Endothelial cell of umbilical vein (primary cell): ENCODE measurements at regions not wholly inside any gene's neighbourhood (a gene's known extent, or its start where the extent isn't known, plus 50 kb on each side); places are given as distances from the start of the nearest gene placed in this dataset.

Source experiments
- POLR2A ChIP-seq: IDR thresholded peaks from 2 replicates; pipeline ENCODE4 v1.6.1; 2012; ENCODE audit warnings: low read depth, mild to moderate bottlenecking, control low read depth, low read length
- POLR2AphosphoS5 ChIP-seq: IDR thresholded peaks from 2 replicates; pipeline ENCODE4 v1.6.1; 2012; ENCODE audit warnings: low read depth, mild to moderate bottlenecking, control low read depth, low read length, moderate library complexity; ENCODE audit not compliant: insufficient read depth
- TF ChIP-seq, protein P1 (sequence below), 2 donors: IDR thresholded peaks; 1 replicate in 1 of 2; 2 replicates in 1 of 2; pipeline ENCODE4 v1.5.1; 2011; ENCODE audit warnings: low read length in 2 of 2, mild to moderate bottlenecking in 2 of 2, moderate library complexity in 2 of 2, control low read depth in 1 of 2, inconsistent platforms in 1 of 2, low read depth in 1 of 2; ENCODE audit not compliant: insufficient read depth in 1 of 2; ENCODE audit errors: extremely low read depth in 1 of 2

DNA sequence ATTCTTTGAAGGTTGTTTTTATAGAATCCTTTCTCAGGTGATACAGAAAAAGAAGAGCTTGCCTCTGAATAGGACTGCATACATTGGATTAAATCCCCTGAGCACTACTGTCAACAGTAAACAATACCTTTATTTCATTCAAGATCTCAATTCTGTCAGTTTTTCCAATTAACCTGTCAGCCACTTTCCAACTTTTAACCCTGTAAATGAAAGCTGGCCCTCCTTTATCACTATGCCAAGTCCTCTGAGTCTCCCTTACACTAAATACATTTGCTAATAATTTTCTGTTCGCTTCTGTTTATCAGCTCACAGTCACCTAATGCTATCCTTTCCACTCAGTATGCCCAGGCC is 213.7 kb upstream of the ARHGAP42 start:
- TF ChIP-seq POLR2A (no peak), POLR2AphosphoS5 (no peak)
- TF ChIP-seq, protein P1, sequence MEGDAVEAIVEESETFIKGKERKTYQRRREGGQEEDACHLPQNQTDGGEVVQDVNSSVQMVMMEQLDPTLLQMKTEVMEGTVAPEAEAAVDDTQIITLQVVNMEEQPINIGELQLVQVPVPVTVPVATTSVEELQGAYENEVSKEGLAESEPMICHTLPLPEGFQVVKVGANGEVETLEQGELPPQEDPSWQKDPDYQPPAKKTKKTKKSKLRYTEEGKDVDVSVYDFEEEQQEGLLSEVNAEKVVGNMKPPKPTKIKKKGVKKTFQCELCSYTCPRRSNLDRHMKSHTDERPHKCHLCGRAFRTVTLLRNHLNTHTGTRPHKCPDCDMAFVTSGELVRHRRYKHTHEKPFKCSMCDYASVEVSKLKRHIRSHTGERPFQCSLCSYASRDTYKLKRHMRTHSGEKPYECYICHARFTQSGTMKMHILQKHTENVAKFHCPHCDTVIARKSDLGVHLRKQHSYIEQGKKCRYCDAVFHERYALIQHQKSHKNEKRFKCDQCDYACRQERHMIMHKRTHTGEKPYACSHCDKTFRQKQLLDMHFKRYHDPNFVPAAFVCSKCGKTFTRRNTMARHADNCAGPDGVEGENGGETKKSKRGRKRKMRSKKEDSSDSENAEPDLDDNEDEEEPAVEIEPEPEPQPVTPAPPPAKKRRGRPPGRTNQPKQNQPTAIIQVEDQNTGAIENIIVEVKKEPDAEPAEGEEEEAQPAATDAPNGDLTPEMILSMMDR (IDR thresholded peaks at IDR 0.05; ENCODE audit: extremely low read depth in 1 of 2, insufficient read depth in 1 of 2, low read depth in 1 of 2, low read length in 2 of 2): no peak
